Stimulated activated CD4-positive, alpha-beta T cell treated with anti-CD3 and anti-CD28 coated beads, Interleukin-1b, Interleukin-23, amount 100 ng/mL, for 48 hours (primary cell): ENCODE measurements at regions not wholly inside any gene's neighbourhood (a gene's known extent, or its start where the extent isn't known, plus 50 kb on each side); places are given as distances from the start of the nearest gene placed in this dataset.
A peak's percentile ranks its signal among the peaks of the same experiment; 100 is the strongest.

Source experiments
- DNase-seq: peaks from one replicate; pipeline ENCODE4 v3.0.0-alpha.2; 2020

DNA sequence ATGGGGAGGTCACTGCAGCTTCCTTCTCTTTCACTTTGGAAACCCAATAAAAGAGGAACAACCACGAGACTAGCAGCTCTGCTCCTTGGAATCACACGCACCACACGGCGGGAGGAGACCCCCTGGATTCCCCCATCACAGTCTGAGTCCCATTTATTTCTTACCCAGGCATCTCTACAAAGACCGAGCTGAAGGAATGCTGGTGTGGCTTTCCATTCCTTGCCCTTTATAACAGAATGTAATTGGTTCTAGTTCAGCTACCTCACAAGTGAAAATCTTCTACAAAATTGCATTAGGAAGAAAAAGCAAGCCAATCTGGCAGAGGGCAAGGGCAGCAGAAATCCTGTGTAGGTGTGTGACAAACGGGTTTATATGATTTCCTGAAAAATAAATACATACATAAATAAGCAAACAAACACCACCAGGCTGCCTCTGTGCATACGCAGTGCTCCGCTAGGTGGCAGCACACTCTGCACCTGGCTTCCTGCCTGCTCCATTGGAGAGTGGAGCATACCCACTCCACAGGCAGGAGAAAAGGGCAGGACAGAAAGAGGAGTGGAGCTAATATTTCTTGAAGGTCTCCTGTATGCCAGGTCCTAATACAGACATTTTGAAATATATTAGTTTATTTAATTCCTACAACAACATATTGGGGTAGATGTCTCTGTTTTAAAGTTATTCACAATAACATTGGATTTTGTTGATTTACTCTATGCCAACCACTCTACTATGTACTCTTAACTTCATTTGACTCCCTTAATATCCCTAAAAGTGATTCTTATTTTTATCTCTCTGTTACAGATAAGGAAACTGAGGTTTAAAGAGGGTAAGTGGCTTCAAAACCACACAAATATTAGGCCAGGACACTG lies 673.1 kb downstream of the KCNA4 start:
- peak; percentile 22 for DNase-seq

DNA sequence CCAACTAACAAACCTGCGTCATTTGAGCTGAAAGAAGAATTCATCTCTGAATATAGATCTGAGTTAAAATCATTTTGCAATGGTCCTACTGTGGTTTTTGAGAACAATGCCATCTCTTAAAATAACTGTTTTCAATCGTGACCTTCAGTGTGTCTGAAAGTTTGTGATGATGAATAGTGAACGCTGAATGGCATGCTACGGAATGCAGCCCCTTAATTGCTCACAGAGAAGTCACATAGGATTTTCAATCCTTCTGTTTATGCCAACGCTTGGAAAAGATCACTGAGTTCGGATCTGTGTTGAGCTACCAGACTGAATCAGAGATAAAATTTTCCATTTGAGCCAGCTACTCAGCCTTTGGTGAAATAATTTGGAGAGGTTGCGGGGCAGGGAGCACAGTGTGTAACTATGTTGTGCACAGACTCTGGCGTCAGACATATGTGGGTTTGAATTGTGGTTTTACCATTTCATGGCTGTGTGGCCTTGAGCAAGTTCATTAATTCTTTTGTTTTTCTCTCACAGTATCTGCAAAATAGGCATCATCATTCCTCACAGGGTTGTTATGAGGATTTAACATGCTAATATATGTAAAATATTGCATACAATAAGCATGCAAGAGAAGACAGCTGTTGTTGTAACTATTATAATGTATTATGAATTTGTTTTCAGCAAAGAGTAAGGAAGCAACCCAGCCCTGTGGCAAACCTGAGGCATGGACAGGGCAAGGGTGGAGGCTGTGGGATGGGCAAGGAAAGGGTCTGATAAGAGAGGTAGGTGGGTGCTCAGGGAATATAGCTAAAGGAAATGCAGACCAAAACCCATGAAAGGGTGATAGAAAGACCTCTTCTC lies 679.9 kb downstream of the KCNA4 start:
- no peak for DNase-seq

DNA sequence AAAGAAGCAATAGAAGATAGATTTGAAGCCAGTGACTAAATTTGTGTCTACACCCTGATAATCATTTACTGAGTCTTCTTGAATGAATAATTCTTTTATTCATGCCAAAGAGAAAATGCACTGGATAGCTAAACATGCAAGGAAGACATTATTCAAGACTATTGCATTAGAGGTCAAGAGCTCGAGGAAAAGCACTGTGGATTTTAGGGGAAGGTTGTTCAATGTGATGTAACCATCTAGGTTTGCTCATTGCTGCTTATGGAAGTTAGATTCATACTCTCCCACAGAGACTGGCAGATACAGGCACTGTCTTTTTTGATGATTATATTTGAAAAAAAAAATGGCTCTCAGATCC lies 682.1 kb downstream of the KCNA4 start:
- no peak for DNase-seq

DNA sequence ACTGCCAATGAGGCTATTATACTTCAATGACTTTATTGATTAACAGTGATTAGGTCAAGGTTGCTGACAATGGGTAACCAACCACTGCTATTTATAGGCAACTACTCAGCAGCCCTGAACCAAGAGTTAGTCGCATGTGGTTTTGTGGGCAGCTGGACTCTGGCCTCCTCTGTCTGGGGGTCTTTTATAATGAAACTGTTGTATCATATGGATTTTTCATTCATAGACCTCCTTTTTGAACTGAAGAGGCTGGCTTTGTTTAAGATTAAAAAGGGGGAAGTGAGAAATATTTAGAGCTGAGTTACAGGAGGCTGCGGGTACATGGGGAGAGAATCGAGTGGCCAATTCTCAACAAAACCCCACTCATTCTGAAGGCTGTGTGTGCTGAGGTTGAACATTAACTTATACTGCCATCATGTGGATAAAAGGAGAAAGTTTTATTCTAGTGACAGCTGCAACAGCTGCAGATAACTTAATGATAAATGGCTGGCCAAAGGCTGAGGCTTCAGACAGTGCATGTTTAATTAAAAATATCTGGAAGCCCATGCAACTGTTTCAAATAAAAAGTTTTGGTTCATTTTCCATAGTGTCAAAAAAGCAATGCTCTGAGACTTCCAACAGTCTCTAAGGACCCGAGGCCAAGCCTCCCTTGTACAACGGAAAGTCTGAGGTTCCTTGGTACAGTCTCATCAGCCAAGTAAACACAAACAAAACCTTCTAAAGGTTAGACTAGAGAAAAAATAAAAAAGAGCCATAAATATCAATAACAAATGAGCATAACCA lies 682.6 kb downstream of the KCNA4 start:
- DNase-seq: no peak

DNA sequence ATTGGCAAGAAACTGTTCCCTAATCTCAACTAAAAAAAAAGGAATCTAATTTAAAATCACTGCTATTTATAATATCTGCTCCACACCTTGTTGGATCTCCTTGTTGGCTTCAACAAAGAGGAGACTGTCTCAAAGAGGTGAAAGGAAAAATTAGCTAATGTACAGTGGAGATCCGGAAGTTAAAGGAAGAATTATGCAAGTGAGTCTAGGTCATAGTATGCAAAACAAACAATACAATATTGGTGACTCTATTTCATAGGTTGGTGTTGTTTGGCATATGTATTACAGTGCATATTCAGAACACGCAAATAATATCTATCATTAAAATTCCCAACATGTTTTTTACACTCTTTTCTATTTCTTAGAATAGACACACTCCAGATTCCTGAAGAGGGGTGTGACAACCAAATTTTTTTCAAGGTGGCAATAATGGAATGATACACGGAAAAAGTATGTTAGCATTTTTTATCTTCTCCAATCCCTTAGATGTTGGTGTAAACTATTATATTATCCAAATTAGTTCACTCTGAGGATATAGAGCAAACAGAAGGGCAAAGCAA lies 685.3 kb downstream of the KCNA4 start:
- no peak for DNase-seq

DNA sequence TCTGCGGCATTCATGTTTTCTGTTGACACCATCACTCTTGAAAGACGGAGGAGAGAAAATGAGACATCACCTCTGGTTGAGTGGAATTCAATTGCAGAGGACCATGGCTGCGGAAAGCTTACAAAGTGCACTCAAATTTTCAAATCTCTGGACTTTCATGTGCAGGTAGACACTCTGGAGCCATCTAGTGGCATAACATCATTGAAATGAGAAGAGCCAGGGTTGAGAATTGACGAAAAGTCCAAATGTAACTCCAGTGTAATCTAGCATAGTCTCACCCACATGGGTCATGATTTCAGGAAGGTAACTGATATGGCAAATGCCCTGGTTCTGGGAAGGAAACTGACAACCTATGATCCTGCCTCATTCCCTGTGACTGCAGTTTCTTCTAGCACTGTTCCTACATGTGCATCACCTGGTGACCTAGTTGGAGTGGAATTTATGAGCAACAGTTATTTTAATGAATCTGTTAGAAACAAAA lies 687.8 kb downstream of the KCNA4 start:
- no peak for DNase-seq

DNA sequence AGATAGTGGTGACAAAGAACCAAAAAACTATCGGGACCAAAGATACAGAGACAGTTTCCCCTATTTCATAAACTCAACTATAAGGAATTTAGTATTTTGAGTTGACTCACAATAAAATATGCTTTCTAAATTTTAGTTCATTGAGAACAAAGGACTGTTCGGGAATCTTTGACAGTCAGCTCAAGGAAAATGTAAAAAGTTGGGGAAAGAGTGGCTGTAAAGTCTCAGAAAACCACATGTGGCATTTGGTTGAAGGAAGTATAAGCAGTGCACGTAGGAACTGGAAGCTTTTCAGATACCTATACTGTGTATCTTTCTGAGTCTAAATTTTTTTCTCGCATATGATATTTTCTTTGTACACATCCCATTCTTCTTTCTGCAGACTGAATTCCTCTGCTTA lies 688.9 kb downstream of the KCNA4 start:
- DNase-seq: no peak

DNA sequence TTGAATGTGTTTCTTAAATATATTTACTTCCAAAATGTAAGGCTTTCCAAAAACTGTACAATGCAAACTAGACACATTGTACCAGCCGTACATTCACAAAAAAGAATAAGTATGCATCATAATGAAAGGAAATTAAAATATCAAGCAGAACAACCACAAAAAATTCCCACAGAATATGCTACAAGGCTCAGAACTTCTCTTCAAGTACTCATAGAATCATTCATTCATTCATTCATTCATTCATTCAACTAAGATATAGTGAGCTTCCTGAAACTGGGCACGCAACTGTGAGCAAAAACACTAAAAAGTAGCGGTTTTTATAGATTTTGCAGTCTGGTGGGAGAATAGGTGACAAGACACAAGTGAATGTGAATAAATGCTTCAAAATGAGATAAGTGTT lies 690.1 kb downstream of the KCNA4 start:
- no peak for DNase-seq

DNA sequence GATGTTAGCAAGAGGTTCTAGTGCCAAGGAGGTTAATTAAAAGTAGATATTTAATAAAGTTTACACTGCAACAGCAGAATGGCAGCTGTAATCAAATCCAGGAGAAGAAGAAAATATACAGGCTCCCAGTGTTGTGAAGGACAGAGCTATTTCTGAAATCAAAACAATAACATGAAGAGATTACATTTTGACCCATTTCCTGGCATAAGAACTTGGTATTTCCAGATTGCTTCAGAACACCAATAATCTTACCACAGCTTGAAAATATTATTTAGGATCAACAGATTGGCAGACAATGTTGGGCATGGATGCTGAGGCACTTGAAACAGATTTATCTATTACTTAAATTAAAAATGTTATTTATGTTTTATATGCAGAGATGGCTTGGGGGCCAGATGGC lies 692.5 kb downstream of the KCNA4 start:
- DNase-seq: no peak

DNA sequence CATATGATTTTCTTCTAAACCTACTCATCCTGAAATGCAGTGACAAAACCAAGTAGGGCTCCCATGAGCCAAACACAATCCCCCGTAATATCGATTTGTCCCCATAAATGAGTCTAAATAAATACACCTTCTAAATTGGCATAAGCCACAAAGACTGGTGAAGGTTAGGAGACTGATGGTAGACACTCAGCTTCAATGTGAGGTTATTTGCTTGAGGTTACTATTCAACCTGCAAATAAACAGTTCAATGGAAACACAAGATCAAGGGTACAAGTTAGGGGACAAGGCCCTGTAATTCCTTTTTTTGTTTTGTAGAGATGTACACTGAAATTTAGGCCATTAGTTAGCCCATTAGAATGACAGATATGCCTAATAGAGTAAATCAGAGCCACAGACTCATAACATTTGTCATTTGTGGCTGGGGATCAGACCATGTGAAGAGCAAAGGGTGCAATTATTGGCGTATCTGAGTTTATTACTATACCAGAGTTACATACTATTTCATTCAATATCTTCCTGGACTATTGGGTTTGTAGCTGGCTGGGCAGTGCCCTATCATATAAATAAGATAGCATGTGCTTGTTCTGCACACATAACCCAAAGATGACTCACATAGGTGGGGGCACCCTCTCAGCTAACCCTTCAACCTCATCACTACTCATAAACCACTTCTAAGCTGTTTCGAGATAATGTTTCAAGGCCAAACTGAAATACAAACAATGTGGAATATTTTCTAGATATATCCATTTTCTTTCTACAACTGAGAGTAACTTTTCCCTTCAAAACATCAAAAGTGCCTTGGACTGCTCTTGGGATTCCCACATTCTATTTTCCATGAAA lies 695.3 kb downstream of the KCNA4 start:
- no peak for DNase-seq

DNA sequence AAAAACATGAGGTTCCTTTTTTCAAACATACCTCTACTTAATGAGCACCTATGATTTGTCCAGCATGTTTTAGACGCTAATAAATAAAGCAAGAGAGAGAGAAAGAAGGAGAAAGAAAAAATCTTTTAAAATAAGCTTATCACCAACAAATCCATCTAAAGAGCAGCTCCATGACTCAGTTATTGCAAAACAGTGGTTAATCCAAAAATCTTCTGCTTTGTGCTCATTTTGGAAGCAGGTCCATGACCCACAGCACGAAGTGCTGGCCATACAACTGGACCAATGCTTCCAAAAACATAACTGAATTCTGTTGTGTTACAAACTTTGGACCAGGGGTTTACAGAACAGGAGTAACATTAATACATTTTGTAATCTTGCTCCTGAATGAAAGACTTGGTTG lies 696.6 kb downstream of the KCNA4 start:
- no peak for DNase-seq

DNA sequence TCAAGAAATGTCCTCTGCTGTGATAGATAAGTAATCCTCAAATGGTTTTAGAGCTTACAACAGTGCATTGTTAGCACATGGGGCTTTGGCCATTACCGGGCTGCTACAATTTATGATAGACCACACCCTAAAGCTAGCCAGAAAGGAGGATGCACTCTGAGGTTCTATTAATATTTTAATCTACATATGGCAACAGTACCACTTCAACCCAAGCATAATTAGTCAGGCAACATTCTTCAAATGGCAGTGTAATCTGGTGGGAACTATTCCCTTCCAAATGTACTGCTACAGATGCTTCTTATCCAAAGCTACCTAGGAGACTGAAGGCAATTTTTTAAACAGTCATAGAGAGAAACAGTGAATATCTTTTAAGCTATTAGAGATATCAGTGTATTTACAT lies 697.6 kb downstream of the KCNA4 start:
- DNase-seq: no peak

DNA sequence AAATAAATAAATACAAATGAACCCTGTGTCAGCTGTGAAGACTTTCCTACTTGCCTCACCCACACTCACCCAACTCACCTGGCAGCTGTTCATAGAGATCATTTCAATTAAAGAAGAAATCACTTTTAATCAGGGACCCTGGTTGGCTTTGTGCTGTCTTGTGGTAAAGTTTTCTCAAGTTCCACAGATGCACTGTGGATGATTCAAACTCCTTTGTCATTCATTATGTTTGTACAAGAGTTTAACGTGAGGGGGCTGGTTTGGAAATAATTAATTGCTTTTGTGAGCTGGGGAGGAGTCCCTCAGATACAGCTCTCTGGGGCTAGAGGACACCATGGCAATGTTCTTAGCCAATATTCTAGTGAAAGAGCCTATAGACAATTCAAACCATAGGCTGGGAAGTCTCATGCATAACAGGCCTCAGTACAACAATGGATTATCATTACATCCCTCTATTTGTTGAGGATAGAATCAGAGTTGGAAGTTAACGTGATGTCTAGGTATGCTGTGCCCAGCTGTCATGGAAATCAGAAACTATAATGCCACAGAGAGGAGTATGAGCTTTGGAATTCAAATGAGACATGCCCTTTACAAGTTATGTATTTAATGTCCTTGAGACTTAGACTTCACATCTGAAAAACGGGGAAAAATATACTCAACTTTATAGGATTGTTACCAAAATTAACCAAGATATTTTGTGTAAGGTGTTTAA lies 698.5 kb downstream of the KCNA4 start:
- DNase-seq: no peak

DNA sequence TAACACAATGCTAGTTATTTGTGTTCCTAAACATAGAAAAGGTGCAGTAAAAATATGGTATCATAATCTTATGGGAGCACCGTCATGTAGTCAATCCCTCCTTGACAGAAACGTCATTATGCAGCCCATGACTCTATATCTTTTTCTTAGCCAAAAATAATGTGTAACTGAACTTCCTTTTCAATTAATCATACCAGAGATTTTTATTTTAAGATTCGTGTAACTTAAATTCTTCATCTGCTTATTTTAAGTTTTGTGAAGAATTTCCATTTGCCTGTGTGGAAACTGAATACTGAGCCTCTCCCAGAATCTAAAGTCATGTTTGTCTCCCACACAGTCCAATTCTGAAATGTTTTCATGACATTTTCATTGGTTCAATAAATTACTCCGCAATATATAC lies 699.1 kb downstream of the KCNA4 start:
- DNase-seq: no peak

DNA sequence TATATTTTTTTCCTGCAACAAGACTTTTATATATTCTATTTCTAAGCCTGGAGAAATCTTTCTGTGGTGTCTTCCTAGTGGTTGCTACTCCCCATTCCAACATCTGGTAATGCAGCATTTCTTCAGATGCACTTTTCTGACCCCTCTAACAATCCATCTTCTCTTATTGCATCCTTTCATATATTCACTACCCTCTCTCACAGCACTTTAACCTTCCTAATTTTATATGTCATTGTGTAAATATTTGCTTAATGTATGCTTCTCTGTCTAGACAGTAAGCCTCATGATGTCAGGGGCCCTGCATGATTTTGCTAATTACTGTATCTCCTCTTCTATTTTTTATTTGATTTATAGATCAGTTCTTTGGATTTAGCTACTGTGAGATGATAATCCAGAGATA lies 701.6 kb downstream of the KCNA4 start:
- DNase-seq: no peak

DNA sequence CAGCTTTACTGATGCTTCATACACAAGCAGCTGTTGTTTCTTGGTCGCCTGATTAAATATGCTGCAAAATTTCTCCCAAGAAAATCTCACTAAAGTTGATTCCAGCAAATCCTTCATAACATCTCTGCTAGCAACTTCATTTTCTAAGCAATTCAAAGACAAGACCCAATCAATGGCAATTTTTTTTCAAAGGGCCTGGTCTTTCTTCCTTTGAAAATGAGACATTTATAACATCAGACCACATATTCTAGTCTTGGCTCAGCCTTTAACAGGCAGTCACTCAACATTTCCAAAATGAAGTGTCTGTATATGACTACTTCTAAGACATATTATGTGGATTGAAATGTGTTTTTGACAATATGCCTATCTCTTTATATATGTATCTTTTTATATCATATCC lies 702.6 kb downstream of the KCNA4 start:
- no peak for DNase-seq

DNA sequence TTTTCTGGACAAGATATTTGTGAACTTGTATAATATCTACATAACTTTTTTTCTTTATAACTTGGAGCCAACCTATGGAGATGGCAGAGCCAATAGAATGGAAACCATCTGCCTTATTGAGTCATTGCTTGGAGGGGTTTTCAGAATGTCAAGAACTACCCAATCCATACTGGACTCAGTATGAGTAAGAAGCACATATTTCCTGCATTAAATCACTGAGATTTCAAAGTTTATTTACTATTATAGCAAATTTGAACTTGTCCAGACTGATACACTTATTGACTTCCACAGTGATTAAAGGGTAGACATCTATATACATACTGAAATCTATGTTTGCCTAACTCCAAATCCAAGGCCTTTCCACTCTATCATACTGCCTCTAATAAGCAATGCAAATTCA lies 704.0 kb downstream of the KCNA4 start:
- DNase-seq: no peak

DNA sequence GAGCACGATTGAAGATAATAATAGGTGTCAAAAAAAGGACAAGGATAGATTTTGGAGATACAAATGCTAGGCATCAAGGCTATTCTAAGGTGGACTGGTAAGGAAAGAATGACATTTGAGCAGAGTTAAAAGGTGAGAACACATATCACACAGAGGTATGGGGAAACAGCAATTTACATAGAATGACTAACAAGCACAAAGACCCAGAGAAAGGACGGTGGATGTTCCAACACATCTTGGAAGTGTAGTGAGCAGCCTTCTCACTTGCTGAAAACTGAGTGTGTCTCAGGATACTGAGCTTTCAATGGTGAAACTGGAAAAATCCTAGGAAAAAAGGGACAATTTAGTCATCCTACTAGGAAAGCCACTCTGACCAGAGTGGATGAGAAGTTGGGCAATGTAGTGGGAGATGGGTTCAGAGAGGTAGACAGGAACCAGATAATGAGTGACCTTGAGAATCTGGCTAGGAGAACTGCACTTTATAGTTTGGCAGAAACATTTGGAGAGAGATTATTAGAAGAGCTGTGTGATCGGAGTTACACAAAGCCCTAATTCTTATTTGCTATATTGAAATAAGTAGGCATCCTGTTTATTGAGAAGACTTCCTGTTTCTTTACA lies 706.0 kb downstream of the KCNA4 start:
- no peak for DNase-seq

DNA sequence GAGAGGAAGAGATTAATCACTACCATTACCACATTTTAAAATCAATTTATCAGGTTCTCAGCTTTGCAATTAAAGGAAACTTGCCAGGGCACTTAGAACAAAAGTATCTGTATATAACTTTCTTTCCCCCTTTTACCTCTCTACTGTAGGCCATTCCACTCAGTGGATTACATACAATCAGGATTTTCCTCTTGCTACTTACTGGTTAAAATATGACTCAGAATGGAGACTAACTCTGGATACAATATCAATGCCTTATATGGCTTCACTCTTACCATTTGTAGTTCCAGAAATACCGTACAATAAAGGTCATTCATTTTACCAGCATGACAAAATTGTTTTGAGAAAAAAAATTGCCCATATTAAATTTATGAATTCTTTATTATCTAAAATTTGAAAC lies 706.8 kb downstream of the KCNA4 start:
- DNase-seq: no peak

DNA sequence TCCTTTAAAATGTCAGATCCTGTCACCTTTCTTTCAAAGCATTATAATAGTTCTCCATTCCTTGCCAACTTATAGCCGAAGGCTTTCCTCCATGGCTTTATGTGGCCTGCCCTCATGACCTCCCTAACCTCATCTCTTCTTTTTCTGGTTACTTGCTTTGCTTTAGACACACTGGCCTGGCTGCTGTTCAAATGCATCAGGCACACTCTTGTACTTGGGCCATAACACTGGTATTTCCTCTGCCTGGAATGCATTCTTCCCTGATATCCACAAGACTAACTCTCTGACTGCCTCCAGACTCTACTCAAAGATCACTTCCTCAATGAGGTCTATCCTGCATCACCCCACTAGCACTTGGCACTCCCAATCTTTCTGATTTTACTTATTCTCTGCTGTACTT lies 710.3 kb downstream of the KCNA4 start:
- no peak for DNase-seq
